ENCODE measurements at regions not wholly inside any gene's neighbourhood (a gene's known extent, or its start where the extent isn't known, plus 50 kb on each side); places are given as distances from the start of the nearest gene placed in this dataset.

- Mint-ChIP-seq H3K27ac (ENCODE audit: unreplicated experiment) (peak overlapping the region; percentile 81), H3K9me3 (ENCODE audit: unreplicated experiment) (peaks cover 10% of the 10 kb centered on the region), H3K36me3 (ENCODE audit: insufficient read depth, unreplicated experiment) (no peaks in the 10 kb centered on the region), H3K4me3 (ENCODE audit: unreplicated experiment) (no peak overlapping the region), H3K27me3 (ENCODE audit: insufficient read depth, unreplicated experiment) (no peaks in the 10 kb centered on the region), H3K4me1 (ENCODE audit: low read depth, unreplicated experiment) (peaks cover 15% of the 10 kb centered on the region)
- Histone ChIP-seq H3K9me3 (peaks cover 9% of the 10 kb centered on the region; the same call in 1 of the 2 replicates), H3K4me3 (ENCODE audit: low read depth, low read length) (no peak overlapping the region), H3K4me1 (peaks cover 27% of the 10 kb centered on the region), H3K36me3 (ENCODE audit: control insufficient read depth, insufficient read depth, low read length) (no peaks in the 10 kb centered on the region), H3K27me3 (replicated peaks; ENCODE audit: control insufficient read depth, insufficient read depth, low read length) (no peaks in the 10 kb centered on the region)
- POLR2A ChIA-PET = no interaction called here
- no peak for DNase-seq
- no TSS peak for BruUV-seq (replicated peaks)
- CTCF ChIA-PET = no interaction called here
- intact Hi-C loops (cut with micrococcal nuclease; ENCODE audit: unreplicated experiment) = no loop called here
- no peak for TF ChIP-seq CTCF (IDR thresholded peaks at IDR 0.05; ENCODE audit: insufficient read depth in 1 of 2, low read depth in 1 of 2, low read length in 1 of 2, severe bottlenecking in 1 of 2, unreplicated experiment in 1 of 2)
Observed at GRCh38 chr3:83968356-83968755, 990.4 kb upstream of the CADM2 start.

GRCh38 chr3:83971666-83972065, 987.1 kb upstream of the CADM2 start:
- ChIA-PET POLR2A (no interaction called here), CTCF (no interaction called here)
- no peaks in the 10 kb centered on the region for H3K27me3 ChIP-seq (replicated peaks; ENCODE audit: control insufficient read depth, insufficient read depth, low read length)
- H3K4me1 ChIP-seq = peaks cover 18% of the 10 kb centered on the region
- no peak overlapping the region for H3K4me3 Mint-ChIP-seq (ENCODE audit: unreplicated experiment)
- no peak overlapping the region for H3K27ac Mint-ChIP-seq (ENCODE audit: unreplicated experiment)
- H3K9me3 Mint-ChIP-seq (ENCODE audit: unreplicated experiment) = peaks cover 11% of the 10 kb centered on the region
- H3K36me3 ChIP-seq (ENCODE audit: control insufficient read depth, insufficient read depth, low read length) = no peaks in the 10 kb centered on the region
- H3K27me3 Mint-ChIP-seq (ENCODE audit: insufficient read depth, unreplicated experiment) = no peaks in the 10 kb centered on the region
- no peak for TF ChIP-seq CTCF (IDR thresholded peaks at IDR 0.05; ENCODE audit: insufficient read depth in 1 of 2, low read depth in 1 of 2, low read length in 1 of 2, severe bottlenecking in 1 of 2, unreplicated experiment in 1 of 2)
- H3K9me3 ChIP-seq = 0 out of 2 replicates have a peak, but pooled peaks cover 3% of the 10 kb centered on the region
- BruUV-seq (replicated peaks) = no TSS peak
- intact Hi-C loops (cut with micrococcal nuclease; ENCODE audit: unreplicated experiment) = no loop called here
- no peak for DNase-seq
- no peaks in the 10 kb centered on the region for H3K36me3 Mint-ChIP-seq (ENCODE audit: insufficient read depth, unreplicated experiment)
- no peak overlapping the region for H3K4me3 ChIP-seq (ENCODE audit: low read depth, low read length)
- peaks cover 15% of the 10 kb centered on the region for H3K4me1 Mint-ChIP-seq (ENCODE audit: low read depth, unreplicated experiment)

- Mint-ChIP-seq H3K4me3 (ENCODE audit: unreplicated experiment) (no peak overlapping the region), H3K9me3 (ENCODE audit: unreplicated experiment) (no peaks in the 10 kb centered on the region), H3K36me3 (ENCODE audit: insufficient read depth, unreplicated experiment) (no peaks in the 10 kb centered on the region), H3K4me1 (ENCODE audit: low read depth, unreplicated experiment) (no peaks in the 10 kb centered on the region), H3K27ac (ENCODE audit: unreplicated experiment) (no peak overlapping the region), H3K27me3 (ENCODE audit: insufficient read depth, unreplicated experiment) (no peaks in the 10 kb centered on the region)
- H3K27me3 ChIP-seq (replicated peaks; ENCODE audit: control insufficient read depth, insufficient read depth, low read length) = no peaks in the 10 kb centered on the region
- TF ChIP-seq CTCF (IDR thresholded peaks at IDR 0.05; ENCODE audit: insufficient read depth in 1 of 2, low read depth in 1 of 2, low read length in 1 of 2, severe bottlenecking in 1 of 2, unreplicated experiment in 1 of 2) = no peak
- H3K4me3 ChIP-seq (ENCODE audit: low read depth, low read length) = no peak overlapping the region
- no peaks in the 10 kb centered on the region for H3K4me1 ChIP-seq
- intact Hi-C loops (cut with micrococcal nuclease; ENCODE audit: unreplicated experiment) = no loop called here
- H3K36me3 ChIP-seq (ENCODE audit: control insufficient read depth, insufficient read depth, low read length) = no peaks in the 10 kb centered on the region
- H3K9me3 ChIP-seq = no peaks in the 10 kb centered on the region; the same call in 1 of the 2 replicates
- no peak for DNase-seq
- ChIA-PET CTCF (no interaction called here), POLR2A (no interaction called here)
- no TSS peak for BruUV-seq (replicated peaks)
Observed at GRCh38 chr3:84008623-84009022, 950.2 kb upstream of the CADM2 start.
